Large intestine (tissue), 3 donors: ENCODE measurements at regions not wholly inside any gene's neighbourhood (a gene's known extent, or its start where the extent isn't known, plus 50 kb on each side); places are given as distances from the start of the nearest gene placed in this dataset.

Experiments
- DNase-seq, 2 donors: peaks; one replicate each; pipeline versions ENCODE4 v3.0.0 to v3.0.0-alpha.2; 2013
- H3K27ac ChIP-seq: one replicate; pipeline ENCODE4 v1.5.1; 2013; ENCODE audit warnings: low read length
- H3K27me3 ChIP-seq: 2 replicates; pipeline ENCODE4 v1.6.1; 2013; ENCODE audit warnings: low read length; ENCODE audit not compliant: control insufficient read depth, insufficient read depth
- H3K36me3 ChIP-seq: 2 replicates; pipeline ENCODE4 v1.6.1; 2013; ENCODE audit warnings: low read length; ENCODE audit not compliant: control insufficient read depth, insufficient read depth
- H3K4me1 ChIP-seq: one replicate; pipeline ENCODE4 v1.6.1; 2013; ENCODE audit warnings: low read length; ENCODE audit not compliant: control insufficient read depth, insufficient read depth
- H3K4me3 ChIP-seq: one replicate; pipeline ENCODE4 v1.5.1; 2013; ENCODE audit warnings: low read length
- H3K9me3 ChIP-seq: one replicate; pipeline ENCODE4 v1.6.1; 2013; ENCODE audit warnings: mild to moderate bottlenecking, low read depth, low read length, moderate library complexity; ENCODE audit not compliant: control insufficient read depth
- WGBS: methylation state at CpG from one replicate; pipeline ENCODE4 v1.1.5; 2013; ENCODE audit warnings: low lambda C conversion rate; ENCODE audit not compliant: insufficient coverage; 5-methylcytosine and 5-hydroxymethylcytosine counted together

DNA sequence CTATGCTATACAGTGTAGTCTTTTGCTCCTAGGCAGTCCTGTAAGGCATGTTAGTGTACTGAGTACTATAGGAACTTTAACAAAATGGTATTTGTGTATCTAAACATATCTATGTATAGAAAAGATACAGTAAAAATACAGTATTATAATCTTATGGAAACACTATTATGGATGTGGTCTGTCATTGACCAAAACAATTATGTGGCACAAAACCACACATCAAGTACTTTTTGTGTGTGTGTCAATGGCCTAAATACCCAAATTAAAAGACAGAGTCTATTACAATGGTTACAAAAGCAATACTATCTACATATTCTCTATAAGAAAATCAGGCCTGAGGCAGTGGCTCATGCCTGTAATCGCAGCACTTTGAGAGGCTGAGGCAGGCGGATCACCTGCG, 610.2 kb upstream of the NDST4 start:
- no peak for DNase-seq
- H3K27me3 ChIP-seq, result no peaks in the 10 kb centered on the region
- WGBS, result no CpG with 5 or more reads among the region's 3 CpGs
- no peaks in the 10 kb centered on the region for H3K9me3 ChIP-seq
- H3K4me1 ChIP-seq, result no peaks in the 10 kb centered on the region
- no peak overlapping the region for H3K4me3 ChIP-seq
- H3K36me3 ChIP-seq, result no peaks in the 10 kb centered on the region
- no peak overlapping the region for H3K27ac ChIP-seq

- H3K4me1 ChIP-seq, result no peaks in the 10 kb centered on the region
- H3K4me3 ChIP-seq, result no peak overlapping the region
- no peaks in the 10 kb centered on the region for H3K36me3 ChIP-seq
- H3K27ac ChIP-seq, result no peak overlapping the region
- no CpG with 5 or more reads among the region's 1 CpG for WGBS
- DNase-seq, result no peak
- H3K27me3 ChIP-seq, result no peaks in the 10 kb centered on the region
- no peaks in the 10 kb centered on the region for H3K9me3 ChIP-seq
Measured at GRCh38 chr4:115720611-115721010, 607.2 kb upstream of the NDST4 start.

GRCh38 chr4:115711575-115711974, 598.2 kb upstream of the NDST4 start:
- Histone ChIP-seq H3K27ac (no peak overlapping the region), H3K4me3 (no peak overlapping the region), H3K27me3 (no peaks in the 10 kb centered on the region), H3K36me3 (no peaks in the 10 kb centered on the region), H3K9me3 (no peaks in the 10 kb centered on the region), H3K4me1 (no peaks in the 10 kb centered on the region)
- 57% methylated on average over 1 of the region's 2 CpGs for WGBS
- no peak for DNase-seq

DNA sequence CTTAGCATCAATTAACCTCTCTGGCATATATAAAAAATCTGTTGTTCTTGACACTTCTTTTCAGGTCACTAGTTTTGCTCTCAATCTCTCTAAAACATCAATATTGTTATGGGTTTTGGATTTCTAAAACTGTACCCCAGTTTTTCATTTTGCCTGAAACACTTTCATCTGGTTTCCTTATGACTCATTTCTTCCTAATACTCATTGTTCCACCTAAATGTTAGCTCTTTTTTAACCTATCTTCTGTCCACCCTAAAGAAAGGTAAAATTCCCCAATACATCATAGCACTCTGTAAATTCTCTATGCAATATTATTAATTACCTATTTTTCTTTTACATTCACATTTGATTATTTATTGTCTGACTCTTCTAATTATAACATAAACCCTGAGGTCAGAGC, 575.5 kb upstream of the NDST4 start:
- H3K36me3 ChIP-seq, result no peaks in the 10 kb centered on the region
- no peaks in the 10 kb centered on the region for H3K9me3 ChIP-seq

DNA sequence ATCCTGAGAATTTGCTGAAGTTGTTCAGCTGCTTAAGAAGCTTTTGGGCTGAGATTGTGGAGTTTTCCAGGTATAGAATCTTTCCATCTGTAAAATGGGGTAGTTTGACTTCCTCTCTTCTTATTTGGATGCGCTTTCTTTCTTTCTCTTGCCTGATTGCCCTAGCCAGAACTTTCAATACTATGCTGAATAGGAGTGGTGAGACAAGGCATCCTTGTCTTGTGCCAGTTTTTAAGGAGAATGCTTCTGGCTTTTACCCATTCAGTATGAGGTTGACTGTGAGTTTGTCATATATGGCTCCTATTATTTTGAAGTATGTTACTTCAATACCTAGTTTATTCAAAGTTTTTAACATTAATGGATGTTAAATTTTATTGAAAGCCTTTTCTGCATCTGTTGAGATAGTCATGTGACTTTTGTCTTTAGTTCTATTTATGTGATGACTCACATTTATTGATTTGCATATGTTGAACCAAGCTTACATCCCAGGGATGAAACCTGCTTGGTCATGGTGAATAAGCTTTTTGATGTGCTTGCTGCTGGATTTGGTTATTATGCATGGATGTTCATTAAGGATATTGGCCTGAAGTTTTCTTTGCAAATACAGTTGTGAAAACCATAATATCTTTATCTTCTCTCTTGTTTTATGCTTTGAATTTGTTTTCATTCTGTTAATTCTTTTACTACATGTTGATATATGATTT, 573.8 kb upstream of the NDST4 start:
- Histone ChIP-seq H3K9me3 (no peaks in the 10 kb centered on the region), H3K27ac (no peak overlapping the region), H3K36me3 (no peaks in the 10 kb centered on the region), H3K4me3 (no peak overlapping the region), H3K4me1 (no peaks in the 10 kb centered on the region), H3K27me3 (no peaks in the 10 kb centered on the region)
- WGBS, result no CpG with 5 or more reads among the region's 1 CpG
- DNase-seq, result no peak

More for the DNA sequence above, 575.5 kb upstream of the NDST4 start:
- Histone ChIP-seq H3K27me3 (no peaks in the 10 kb centered on the region), H3K4me3 (no peak overlapping the region), H3K27ac (no peak overlapping the region), H3K4me1 (no peaks in the 10 kb centered on the region)
- no peak for DNase-seq

DNA sequence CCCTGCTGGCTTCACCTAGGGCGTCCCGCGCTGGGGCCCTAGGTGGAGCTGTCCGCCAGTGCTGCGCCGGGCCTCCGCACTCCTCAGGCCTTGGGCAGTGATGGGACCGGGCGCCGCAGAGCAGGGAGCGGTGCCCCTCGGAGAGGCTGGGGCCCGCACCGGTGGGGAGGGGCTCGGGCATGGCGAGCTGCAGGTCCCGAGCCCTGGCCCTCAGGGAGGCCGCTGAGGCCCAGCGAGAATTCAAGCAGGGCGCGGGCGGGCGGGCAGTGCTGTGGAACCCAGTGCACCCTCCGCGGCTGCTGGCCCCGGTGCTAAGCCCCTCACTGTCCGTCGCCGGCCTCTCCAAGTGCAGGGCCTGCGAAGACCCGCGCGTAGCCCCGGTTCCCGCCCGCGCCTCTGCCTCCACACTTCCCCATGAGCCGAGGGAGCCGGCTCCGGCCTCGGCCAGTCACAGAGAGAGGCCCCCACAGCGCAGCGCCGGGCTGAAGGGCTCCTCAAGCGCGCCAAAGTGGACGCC, 565.1 kb upstream of the NDST4 start:
- Histone ChIP-seq H3K36me3 (no peaks in the 10 kb centered on the region), H3K27me3 (no peaks in the 10 kb centered on the region), H3K9me3 (peaks cover 7% of the 10 kb centered on the region), H3K4me1 (no peaks in the 10 kb centered on the region), H3K27ac (no peak overlapping the region), H3K4me3 (no peak overlapping the region)
- WGBS, result 97% methylated on average over 6 of the region's 47 CpGs
- DNase-seq, result no peak

DNA sequence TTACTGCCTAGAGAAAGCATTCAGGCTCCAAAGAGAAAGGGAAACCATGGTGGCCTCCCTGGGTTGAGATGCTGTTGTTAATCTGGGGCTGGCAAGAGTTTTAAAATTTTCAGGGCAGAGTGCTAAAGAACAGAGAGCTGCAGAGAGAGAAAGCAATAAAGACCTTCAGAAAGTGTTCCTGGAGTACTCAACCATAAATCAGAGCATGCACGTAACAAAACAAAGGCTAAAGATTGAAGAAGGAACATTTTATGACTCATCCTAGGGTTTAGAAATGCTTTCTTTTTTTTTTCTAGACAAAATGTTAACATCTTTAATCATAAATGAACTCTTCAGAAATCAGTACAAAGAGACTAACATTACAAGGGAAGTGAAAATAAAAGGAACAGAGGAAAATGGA, 562.3 kb upstream of the NDST4 start:
- no peaks in the 10 kb centered on the region for H3K36me3 ChIP-seq
- H3K9me3 ChIP-seq, result peaks cover 7% of the 10 kb centered on the region
- 33% methylated on average over 1 of the region's 1 CpG for WGBS
- H3K27ac ChIP-seq, result no peak overlapping the region
- DNase-seq, result no peak
- no peaks in the 10 kb centered on the region for H3K27me3 ChIP-seq
- H3K4me1 ChIP-seq, result no peaks in the 10 kb centered on the region
- no peak overlapping the region for H3K4me3 ChIP-seq

- Histone ChIP-seq H3K9me3 (peaks cover 7% of the 10 kb centered on the region), H3K4me1 (no peaks in the 10 kb centered on the region), H3K27me3 (no peaks in the 10 kb centered on the region), H3K4me3 (no peak overlapping the region), H3K27ac (no peak overlapping the region), H3K36me3 (no peaks in the 10 kb centered on the region)
- DNase-seq, result no peak
Measured at GRCh38 chr4:115674485-115674884, 561.1 kb upstream of the NDST4 start.

DNA sequence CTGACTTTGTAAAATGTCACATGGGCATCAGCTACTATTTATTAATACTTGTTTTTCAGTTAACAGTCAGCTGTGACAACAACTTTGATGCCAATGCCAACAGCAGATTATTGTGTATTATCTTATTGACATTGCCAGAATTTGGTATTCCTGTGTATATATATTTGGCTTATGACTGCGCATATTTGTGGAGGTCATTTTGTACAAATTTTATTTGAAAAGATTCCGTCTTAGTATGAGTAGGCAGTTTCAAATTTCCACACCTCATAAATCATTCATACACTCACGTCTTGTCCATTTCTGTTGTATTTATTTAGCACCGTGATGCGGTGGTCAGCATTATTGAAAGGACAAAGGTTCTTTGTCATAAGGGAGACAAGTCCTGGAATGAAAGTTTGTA, 558.2 kb upstream of the NDST4 start:
- Histone ChIP-seq H3K4me3 (no peak overlapping the region), H3K4me1 (no peaks in the 10 kb centered on the region), H3K27ac (no peak overlapping the region), H3K36me3 (no peaks in the 10 kb centered on the region), H3K27me3 (no peaks in the 10 kb centered on the region), H3K9me3 (no peaks in the 10 kb centered on the region)
- no peak for DNase-seq
- WGBS, result no CpG with 5 or more reads among the region's 5 CpGs

DNA sequence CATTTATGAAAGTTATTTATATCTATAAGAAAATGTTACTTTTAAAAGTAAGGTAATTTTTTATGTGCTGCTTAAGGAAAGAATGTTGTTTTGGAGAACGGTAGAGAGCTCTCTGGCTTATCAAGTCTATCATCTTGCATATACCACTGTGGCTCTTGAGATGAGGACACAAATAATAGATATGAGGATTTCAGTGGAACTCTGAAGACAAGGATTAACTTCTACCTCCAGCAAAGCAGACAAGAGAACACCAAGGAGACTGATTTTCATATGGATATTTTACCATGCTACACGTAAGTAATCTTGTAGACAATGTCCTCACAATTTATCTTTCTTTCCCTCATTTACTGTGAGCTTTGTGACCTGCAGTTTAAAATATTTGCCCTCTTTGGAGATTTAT, 557.5 kb upstream of the NDST4 start:
- H3K27ac ChIP-seq, result no peak overlapping the region

GRCh38 chr4:115668396-115668795, 555.0 kb upstream of the NDST4 start:
- 80% methylated on average over 1 of the region's 1 CpG for WGBS
- H3K27me3 ChIP-seq, result no peaks in the 10 kb centered on the region
- no peaks in the 10 kb centered on the region for H3K36me3 ChIP-seq
- no peak for DNase-seq
- no peaks in the 10 kb centered on the region for H3K9me3 ChIP-seq
- H3K4me3 ChIP-seq, result no peak overlapping the region
- H3K4me1 ChIP-seq, result no peaks in the 10 kb centered on the region
- no peak overlapping the region for H3K27ac ChIP-seq

More for the DNA sequence above, 557.5 kb upstream of the NDST4 start:
- Histone ChIP-seq H3K36me3 (no peaks in the 10 kb centered on the region), H3K4me1 (no peaks in the 10 kb centered on the region), H3K4me3 (no peak overlapping the region), H3K27me3 (no peaks in the 10 kb centered on the region), H3K9me3 (no peaks in the 10 kb centered on the region)
- DNase-seq, result no peak
- 100% methylated on average over 2 of the region's 2 CpGs for WGBS
